NCI-H146 treated with DMSO at 0.1 percent for 48 hours (cell line): ENCODE measurements at regions not wholly inside any gene's neighbourhood (a gene's known extent, or its start where the extent isn't known, plus 50 kb on each side); places are given as distances from the start of the nearest gene placed in this dataset.

Experiments used
- DNase-seq: peaks from one replicate; lab custom pipeline; 2025; ENCODE audit not compliant: unreplicated experiment; lab: John Stamatoyannopoulos, UW

GRCh38 chr1:22347854-22348760 is 103.5 kb upstream of the ZBTB40 start:
- DNase-seq, result peak; percentile 15

- DNase-seq, result no peak
Measured at GRCh38 chr1:22349362-22350043, 102.1 kb upstream of the ZBTB40 start.

GRCh38 chr1:22350171-22350923 is 101.3 kb upstream of the ZBTB40 start:
- DNase-seq, result no peak

GRCh38 chr1:22350924-22351767 is 100.5 kb upstream of the ZBTB40 start:
- DNase-seq, result no peak

- DNase-seq, result no peak
Measured at GRCh38 chr1:22351768-22352080, 99.9 kb upstream of the ZBTB40 start.

- no peak for DNase-seq
Measured at GRCh38 chr1:22352355-22352754, 99.3 kb upstream of the ZBTB40 start.

GRCh38 chr1:22352896-22353295 is 98.8 kb upstream of the ZBTB40 start:
- no peak for DNase-seq

GRCh38 chr1:22359427-22359826 is 92.2 kb upstream of the ZBTB40 start:
- DNase-seq, result no peak

- DNase-seq, result no peak
Measured at GRCh38 chr1:22362626-22363402, 88.8 kb upstream of the ZBTB40 start.

- DNase-seq, result no peak
Measured at GRCh38 chr1:22363403-22364325, 88.0 kb upstream of the ZBTB40 start.

GRCh38 chr1:22364326-22364650 is 87.4 kb upstream of the ZBTB40 start:
- no peak for DNase-seq

- no peak for DNase-seq
Measured at GRCh38 chr1:22364764-22365163, 86.9 kb upstream of the ZBTB40 start.

GRCh38 chr1:22365331-22366295 is 86.0 kb upstream of the ZBTB40 start:
- no peak for DNase-seq

GRCh38 chr1:22366346-22366745 is 85.3 kb upstream of the ZBTB40 start:
- DNase-seq, result no peak

GRCh38 chr1:22368125-22368524 is 83.5 kb upstream of the ZBTB40 start:
- DNase-seq, result no peak

- DNase-seq, result no peak
Measured at GRCh38 chr1:22369294-22370189, 82.1 kb upstream of the ZBTB40 start.

GRCh38 chr1:22370190-22370498 is 81.5 kb upstream of the ZBTB40 start:
- no peak for DNase-seq
